GM19463 (cell line): ENCODE measurements at regions not wholly inside any gene's neighbourhood (a gene's known extent, or its start where the extent isn't known, plus 50 kb on each side); places are given as distances from the start of the nearest gene placed in this dataset.
A peak's percentile ranks its signal among the peaks of the same experiment; 100 is the strongest.

Source experiments
- ATAC-seq: cut with Tn5 transposase; IDR thresholded peaks from one replicate; pipeline ENCODE4 v1.9.1; 2021; ENCODE audit warnings: mild to moderate bottlenecking, moderate library complexity; ENCODE audit not compliant: unreplicated experiment

- peak; percentile 34 for ATAC-seq
Measured at GRCh38 chr4:152100379-152101201, 339.8 kb upstream of the GATB start.

GRCh38 chr4:152099981-152100378, 339.2 kb upstream of the GATB start:
- ATAC-seq, result no peak

DNA sequence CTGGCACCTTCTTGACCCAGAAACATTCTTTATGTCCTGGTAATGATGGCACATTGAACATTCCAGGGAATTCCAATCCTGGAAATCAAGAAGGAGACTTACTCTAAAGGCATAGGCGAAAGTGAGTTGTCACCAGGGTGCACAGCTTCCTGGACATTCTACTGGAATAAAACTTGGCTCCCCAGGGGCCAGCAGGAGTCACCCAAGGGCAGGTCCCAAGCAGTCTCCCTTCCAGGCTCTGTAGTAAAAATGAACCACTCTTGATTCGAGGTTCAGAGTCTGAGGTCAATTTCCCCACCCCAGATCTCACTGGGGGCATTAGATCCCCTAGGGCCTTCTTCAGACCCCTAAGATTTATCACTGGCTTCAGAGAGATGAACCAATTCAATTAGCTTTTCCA, 338.7 kb upstream of the GATB start:
- no peak for ATAC-seq

DNA sequence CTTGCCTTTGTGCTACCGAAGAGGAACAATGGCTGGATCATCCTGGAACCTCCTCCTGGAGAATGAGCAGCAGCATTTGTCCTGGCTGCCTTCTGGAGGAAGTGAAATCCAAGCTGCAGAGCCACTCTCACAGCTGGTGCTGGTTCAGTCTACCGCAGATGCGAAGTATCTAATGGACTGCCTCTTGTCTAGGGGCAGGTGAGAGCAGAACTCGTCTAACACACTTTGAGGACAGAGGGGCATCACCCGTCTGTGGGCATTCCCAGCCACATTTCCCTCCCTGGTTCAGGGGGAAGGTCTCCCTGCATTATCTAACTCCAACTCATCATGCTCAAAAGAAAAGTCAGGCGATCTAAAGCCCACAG, 338.2 kb upstream of the GATB start:
- no peak for ATAC-seq

DNA sequence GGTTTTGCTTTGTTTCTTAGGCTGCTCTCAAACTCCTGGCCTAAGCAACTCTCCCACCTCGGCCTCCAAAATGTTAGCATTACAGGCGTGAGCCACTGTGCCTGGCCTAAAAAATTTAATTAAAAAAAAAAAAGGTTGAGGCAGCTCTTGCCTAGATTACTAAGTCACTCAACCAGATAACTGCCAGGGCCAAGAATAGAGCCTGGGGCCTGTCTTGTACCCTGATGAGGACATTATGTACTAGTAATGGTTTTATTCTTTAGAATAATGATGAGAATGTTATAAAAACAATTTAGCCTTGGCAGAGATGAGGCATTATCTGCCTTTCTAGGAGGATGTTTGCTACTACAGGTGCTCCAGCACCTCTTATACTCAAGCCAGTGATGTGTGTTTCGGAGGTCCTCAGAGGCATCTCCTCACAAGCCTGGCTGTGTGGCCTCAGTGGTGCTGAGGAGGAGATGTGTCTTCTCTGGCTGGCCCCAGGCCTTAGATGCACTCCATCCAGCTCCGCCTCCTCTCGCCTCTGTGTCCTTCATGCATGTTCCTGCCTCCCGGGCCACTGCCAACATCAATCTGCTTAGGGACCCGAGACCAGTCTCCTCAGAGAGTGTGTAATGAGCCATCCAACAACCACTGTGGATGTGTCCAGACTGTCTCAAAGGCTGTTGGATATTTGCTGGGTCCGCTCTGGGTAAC, 337.7 kb upstream of the GATB start:
- no peak for ATAC-seq

- ATAC-seq, result no peak
Measured at GRCh38 chr4:152097371-152097770, 336.6 kb upstream of the GATB start.

DNA sequence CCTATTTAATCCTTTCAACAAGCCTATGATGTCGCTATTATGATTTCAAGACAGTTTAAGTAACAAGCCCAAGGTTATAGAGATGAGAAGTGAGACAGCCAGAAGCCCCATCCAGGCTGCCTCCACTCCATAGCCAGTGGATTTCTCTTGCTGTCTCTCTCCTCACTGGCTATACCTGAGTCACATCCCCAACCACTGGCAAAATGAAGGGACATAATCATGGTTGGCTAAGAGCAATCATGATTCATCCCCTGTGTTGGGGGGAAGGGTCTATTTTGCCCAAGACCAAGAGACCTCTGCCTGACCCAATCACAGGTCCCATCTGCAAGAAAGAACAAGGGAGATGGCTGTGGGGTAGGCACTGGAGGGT, 334.9 kb upstream of the GATB start:
- no peak for ATAC-seq

DNA sequence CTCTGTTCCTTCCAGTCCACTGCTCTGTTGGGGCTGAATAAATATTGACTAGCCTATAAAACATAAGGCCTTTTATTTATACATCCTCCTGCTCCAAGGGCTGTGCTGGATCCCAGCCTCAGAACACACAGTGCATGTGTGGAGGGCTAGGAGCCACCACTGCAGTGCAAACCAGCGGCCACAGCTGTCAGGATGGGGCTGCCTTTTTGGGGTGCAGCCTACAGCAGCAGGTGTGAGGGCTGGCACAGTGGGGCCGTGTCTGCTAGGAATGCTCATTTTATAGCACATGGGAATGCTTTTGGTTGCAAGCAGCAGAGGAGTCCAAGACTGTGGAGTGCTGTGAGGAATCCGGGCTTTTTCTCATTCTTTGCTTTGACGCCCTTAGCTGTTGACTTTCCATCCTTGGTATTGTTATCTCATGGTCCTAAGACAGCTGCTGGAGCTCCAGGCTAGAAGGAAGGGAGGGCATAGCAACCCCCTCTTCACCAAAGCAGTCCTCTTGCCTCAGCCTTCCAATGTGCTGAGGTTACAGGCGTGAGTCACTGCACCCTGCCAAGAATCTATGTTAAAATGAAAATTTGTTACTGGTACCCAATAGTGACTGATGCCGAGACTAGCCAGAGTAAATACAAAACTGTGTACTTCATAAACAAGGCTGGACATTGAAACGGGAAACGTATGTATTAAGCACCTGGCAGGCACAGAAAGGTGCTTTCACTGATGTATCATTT, 334.3 kb upstream of the GATB start:
- ATAC-seq, result no peak

- no peak for ATAC-seq
Measured at GRCh38 chr4:152091405-152091804, 330.6 kb upstream of the GATB start.

DNA sequence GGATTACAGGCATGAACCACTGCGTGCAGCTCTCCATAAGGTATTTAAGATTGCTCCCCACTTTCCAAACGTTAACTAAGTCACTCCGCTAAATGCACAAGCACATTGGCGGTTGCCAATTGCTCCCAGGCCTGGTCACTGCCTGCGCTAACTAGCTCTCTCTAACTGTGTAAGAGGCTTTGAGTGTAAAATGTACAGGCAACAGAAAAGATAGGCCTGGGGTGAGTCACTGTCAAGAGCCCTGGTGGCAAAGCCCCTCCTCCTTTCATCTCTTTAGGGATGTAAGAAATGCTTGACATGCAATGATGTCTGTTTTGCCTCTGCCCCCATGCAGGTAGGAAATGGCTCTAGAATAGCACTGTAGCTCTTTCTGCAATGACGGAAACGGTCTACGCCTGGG, 329.7 kb upstream of the GATB start:
- ATAC-seq, result no peak

GRCh38 chr4:152089584-152089983, 328.8 kb upstream of the GATB start:
- no peak for ATAC-seq

DNA sequence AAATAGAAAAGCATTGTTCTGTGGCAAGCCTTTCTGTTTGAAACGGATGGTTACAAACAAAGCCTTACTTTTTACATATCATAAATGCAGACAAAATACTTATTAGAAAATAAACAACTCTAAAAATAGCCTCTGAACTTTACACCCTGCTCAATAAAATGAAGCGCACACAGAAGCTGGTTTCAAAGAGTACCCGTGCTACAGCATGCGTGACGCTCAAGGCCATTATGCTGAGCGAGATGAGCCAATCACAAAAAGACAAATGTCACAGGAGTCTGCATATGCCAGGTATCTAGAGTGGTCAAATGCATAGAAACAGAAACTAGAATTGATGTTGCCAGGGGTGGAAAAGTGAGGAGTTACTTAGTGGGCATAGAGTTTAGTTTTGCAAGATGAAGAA, 326.5 kb upstream of the GATB start:
- no peak for ATAC-seq

GRCh38 chr4:152085657-152086056, 324.9 kb upstream of the GATB start:
- ATAC-seq, result no peak

GRCh38 chr4:152083338-152083737, 322.5 kb upstream of the GATB start:
- ATAC-seq, result no peak

GRCh38 chr4:152081024-152081423, 320.2 kb upstream of the GATB start:
- peak; percentile 59 for ATAC-seq

DNA sequence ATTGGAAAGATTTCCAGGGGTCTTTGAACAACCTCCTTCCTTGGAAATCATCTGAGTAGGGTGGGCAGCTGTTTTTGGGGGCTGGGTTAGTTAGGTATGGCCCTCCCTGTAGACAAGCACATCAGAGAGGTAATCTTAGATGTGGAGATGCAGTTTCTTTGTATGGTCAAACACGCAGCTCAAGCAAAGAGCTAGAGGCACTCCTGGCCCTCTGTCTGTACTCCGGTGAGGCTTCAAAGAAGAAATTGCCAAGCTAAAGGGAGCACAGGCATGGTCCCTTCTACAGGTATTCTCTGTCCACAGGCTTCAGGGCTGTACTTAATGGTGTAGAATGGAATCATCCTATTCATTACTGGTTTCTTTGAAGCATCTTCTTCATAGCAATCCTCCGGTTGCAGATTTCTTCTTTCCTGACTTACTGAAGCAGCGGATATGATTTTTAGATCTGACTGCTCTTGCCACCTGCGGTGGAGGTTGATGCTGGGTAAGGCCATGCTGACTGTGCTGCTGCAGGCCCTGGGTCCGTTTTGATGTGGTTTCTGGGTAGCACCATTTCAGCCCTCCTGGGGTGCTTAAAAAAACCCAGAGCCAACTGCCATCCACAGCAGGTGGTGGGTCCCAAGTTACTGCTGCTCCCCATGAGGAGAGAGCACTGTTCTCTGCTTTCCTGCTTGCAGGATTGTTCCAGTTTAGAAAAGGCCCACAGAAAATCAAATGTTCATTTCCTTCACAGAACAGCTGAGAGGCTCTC, 318.9 kb upstream of the GATB start:
- ATAC-seq, result peak; percentile 50

DNA sequence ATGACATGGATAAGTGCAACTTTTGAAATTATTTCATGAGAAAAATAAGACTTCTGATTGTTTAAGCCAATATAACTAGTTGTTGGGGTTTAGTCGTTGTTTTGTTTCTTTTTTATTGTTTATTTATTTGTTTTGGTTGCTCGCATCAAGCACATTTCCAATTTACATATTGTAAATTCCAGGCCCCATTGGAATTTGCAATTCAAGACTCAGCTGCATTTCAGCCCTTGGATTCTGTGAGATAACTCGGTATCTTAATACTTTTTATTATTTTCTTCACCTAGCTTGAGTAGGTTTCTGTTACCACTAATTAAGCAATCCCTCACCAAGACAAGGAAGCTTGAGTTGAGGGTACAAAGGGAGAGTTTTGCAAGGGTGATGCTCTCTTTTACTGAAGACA, 318.3 kb upstream of the GATB start:
- ATAC-seq, result no peak

- ATAC-seq, result no peak
Measured at GRCh38 chr4:152077582-152077981, 316.8 kb upstream of the GATB start.

GRCh38 chr4:152075253-152075928, 314.6 kb upstream of the GATB start:
- no peak for ATAC-seq

DNA sequence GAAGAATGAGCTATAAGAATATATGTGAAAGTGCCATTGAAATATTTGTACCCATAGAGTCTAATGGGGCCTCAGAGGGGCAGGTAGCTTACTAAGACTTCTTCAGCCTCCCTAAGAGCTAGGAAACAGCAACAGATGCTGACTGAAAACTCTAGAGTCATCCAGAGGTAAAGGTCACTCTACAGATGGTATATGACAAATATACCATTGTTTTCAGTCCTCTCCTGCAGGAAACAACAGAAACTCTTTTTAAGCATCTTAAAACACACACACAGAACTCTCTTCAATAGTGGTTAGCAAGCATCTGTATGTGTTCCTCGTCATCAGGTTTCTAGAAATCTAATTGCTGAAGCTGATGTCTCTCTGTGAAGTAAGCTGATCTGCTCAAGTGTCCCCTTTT, 313.8 kb upstream of the GATB start:
- ATAC-seq, result peak; percentile 43

DNA sequence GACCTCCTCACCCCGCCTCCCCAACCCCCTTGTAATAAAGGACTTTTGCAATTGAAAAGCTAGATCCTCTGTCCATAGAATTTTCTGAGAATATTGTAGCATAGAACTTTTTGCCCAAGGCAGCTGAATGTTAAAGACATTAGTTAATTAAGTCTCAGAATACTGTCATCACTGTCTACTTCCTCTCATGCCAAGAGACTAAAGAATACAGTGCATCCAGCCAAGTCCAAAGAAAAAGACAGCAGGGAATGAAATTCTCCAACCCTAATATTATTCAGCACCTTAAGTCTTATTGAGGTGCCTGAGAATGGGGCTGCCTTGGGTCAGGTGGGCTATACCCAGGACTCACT, 313.3 kb upstream of the GATB start:
- ATAC-seq, result no peak
